SJSA1 (cell line): ENCODE measurements at regions not wholly inside any gene's neighbourhood (a gene's known extent, or its start where the extent isn't known, plus 50 kb on each side); places are given as distances from the start of the nearest gene placed in this dataset.

Experiments used
- DNase-seq, 2 experiments: peaks; one replicate each; pipeline ENCODE4 v3.0.0-alpha.2; 2015 to 2020; ENCODE audit warnings: low spot score in 2 of 2, low read depth in 1 of 2
- H3K27ac ChIP-seq: fragments of 250-450 bp; sonication (Bioruptor Pico); 2 replicates; pipeline ENCODE4 v1.5.1; 2020; ENCODE audit warnings: mild to moderate bottlenecking, moderate library complexity
- H3K27me3 ChIP-seq: fragments of 250-450 bp; sonication (Bioruptor Pico); replicated peaks from 2 replicates; pipeline ENCODE4 v1.5.1; 2020; ENCODE audit warnings: mild to moderate bottlenecking, moderate library complexity
- H3K36me3 ChIP-seq: fragments of 250-450 bp; sonication (Bioruptor Pico); 2 replicates; pipeline ENCODE4 v1.5.1; 2020; ENCODE audit warnings: mild to moderate bottlenecking
- H3K4me1 ChIP-seq: fragments of 250-450 bp; sonication (Bioruptor Pico); replicated peaks from 2 replicates; pipeline ENCODE4 v1.6.1; 2021; ENCODE audit warnings: mild to moderate bottlenecking
- H3K4me3 ChIP-seq: fragments of 250-450 bp; sonication (Bioruptor Pico); 2 replicates; pipeline ENCODE4 v1.5.1; 2020; ENCODE audit warnings: mild to moderate bottlenecking
- H3K9me3 ChIP-seq: fragments of 250-450 bp; sonication (Bioruptor Pico); replicated peaks from 2 replicates; pipeline ENCODE4 v1.5.1; 2020; ENCODE audit warnings: mild to moderate bottlenecking

DNA sequence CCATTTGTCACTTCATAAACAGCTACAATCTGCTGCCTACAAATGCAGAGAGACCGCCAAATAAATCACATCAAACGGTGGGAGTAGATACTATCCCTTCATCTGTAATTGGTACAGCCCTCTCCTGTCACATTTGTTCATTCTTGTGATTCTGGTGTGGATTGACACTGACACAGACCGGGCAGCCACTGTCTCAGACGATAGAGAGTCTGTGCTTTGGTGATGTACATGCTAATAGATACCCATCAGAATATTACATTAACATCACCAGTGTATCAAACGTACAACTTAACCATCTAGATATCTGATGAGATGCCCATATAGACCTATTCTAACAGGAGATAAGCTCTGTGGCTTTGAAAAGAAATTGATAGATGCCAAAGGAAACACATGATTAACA is 419.7 kb upstream of the ZEB2 start:
- peaks cover 40% of the 10 kb centered on the region for H3K4me1 ChIP-seq
- H3K4me3 ChIP-seq = no peak overlapping the region
- H3K36me3 ChIP-seq = no peaks in the 10 kb centered on the region
- H3K9me3 ChIP-seq = no peaks in the 10 kb centered on the region
- H3K27me3 ChIP-seq = no peaks in the 10 kb centered on the region
- no peak overlapping the region for H3K27ac ChIP-seq
- DNase-seq = no peak

DNA sequence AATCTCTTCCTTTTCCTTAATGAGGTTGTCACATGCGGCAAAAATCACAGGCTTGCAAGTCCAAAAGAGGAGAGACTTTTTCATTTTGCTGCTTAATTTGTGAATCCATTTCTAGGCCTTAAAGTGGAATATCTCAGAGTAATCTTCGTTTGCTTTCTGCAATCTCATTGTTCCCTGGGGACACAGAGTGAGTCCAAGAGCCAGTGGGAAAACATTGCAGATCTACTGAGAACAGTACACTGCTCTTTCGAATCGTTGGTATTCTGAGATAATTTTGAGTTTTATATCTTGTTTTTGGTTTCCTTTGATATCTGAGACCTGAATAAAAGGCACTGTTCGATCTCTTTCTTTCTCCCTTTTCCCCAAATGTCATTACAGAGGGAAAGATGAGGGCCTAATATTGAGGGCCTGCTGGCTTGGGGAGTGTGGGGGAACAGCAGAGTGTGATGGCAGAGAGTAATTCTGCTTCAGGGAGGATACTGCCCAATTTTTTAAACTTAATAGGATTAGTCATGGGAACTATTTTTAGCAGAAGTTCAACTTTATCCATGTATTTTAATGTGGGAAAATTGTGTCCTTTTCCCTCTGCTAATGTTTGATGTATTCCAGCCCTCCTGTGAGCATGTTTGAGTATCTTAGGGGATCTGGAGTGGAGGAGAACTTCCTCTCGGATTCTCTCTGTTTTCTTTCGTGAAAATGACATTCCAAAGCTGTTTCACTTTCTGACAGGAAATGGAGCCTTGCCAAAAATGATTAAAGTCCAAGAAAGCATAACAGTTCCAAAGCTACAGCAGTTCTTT is 418.2 kb upstream of the ZEB2 start:
- DNase-seq = peak in 1 of 2 experiments; percentile 75
- no peaks in the 10 kb centered on the region for H3K27me3 ChIP-seq
- no peaks in the 10 kb centered on the region for H3K9me3 ChIP-seq
- H3K4me3 ChIP-seq = no peak overlapping the region
- H3K27ac ChIP-seq = peak overlapping the region; percentile 63
- H3K4me1 ChIP-seq = peaks cover 26% of the 10 kb centered on the region
- no peaks in the 10 kb centered on the region for H3K36me3 ChIP-seq

DNA sequence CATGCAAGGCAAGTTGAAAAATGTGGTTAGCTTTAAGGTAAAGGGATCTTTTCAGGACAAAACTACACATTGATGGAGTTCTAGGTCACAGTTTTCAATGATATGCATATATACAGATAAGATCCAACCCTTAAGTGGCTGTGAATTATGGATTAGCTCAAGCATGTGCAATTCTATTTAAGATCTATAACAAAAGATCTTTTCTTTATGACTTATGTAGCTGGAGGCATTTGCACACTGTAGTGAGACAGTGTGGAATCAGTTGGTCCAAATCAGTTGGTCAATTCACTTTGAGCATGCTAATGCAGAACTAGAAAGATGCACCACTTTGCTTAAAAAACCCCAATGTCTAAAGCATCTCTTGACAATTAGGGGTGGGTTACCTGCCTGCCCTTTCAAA is 417.1 kb upstream of the ZEB2 start:
- H3K27ac ChIP-seq = no peak overlapping the region
- no peak overlapping the region for H3K4me3 ChIP-seq
- H3K9me3 ChIP-seq = no peaks in the 10 kb centered on the region
- DNase-seq = no peak
- no peaks in the 10 kb centered on the region for H3K36me3 ChIP-seq
- peaks cover 15% of the 10 kb centered on the region for H3K4me1 ChIP-seq
- no peaks in the 10 kb centered on the region for H3K27me3 ChIP-seq

DNA sequence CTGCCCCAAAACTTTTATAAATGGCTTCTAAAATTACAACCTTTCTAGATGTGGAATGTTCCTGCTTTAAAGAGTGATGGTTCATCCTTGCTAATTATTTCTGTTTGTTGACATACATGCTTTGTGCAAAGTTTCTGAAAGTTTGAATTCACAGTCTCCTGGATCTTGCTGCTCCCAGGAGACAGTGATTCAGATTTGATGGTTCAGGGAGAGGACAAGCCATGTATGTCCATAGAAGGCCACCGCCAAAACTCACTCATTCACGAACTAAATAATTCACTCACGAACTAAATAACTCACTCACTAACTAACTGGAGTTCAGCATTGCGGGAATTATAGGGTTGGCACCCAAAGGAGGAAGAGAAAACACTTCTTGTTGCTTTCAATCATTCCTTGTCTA is 416.5 kb upstream of the ZEB2 start:
- no peak for DNase-seq
- no peak overlapping the region for H3K27ac ChIP-seq
- H3K9me3 ChIP-seq = no peaks in the 10 kb centered on the region
- H3K4me1 ChIP-seq = peaks cover 14% of the 10 kb centered on the region
- H3K27me3 ChIP-seq = no peaks in the 10 kb centered on the region
- H3K36me3 ChIP-seq = no peaks in the 10 kb centered on the region
- no peak overlapping the region for H3K4me3 ChIP-seq

DNA sequence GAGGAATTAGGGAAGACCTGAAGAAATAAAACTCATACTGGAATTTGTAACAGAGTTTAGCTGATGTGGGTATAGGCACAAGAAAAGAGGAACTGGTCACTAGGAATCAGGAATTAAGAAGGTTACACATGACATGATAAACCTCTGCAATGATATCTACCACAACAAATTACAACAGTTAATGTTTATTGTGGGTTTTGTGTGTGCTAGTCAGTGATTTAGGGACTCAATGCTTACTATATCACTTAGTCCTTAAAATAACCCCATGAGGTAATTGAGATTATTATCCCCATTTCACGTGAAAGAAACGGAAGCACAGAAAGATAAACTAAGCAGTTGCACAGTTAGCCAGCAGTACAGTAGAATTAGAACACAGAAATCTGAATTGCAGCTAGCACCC is 415.8 kb upstream of the ZEB2 start:
- Histone ChIP-seq H3K27ac (no peak overlapping the region), H3K27me3 (no peaks in the 10 kb centered on the region), H3K4me1 (peaks cover 14% of the 10 kb centered on the region), H3K36me3 (no peaks in the 10 kb centered on the region), H3K4me3 (no peak overlapping the region), H3K9me3 (no peaks in the 10 kb centered on the region)
- DNase-seq = no peak

GRCh38 chr2:144935191-144935590 is 415.3 kb upstream of the ZEB2 start:
- no peak for DNase-seq
- Histone ChIP-seq H3K27me3 (no peaks in the 10 kb centered on the region), H3K9me3 (no peaks in the 10 kb centered on the region), H3K27ac (no peak overlapping the region), H3K4me1 (peaks cover 14% of the 10 kb centered on the region), H3K4me3 (no peak overlapping the region), H3K36me3 (no peaks in the 10 kb centered on the region)

- Histone ChIP-seq H3K9me3 (no peaks in the 10 kb centered on the region), H3K36me3 (no peaks in the 10 kb centered on the region), H3K27ac (no peak overlapping the region), H3K4me1 (no peaks in the 10 kb centered on the region), H3K27me3 (no peaks in the 10 kb centered on the region), H3K4me3 (no peak overlapping the region)
- DNase-seq = no peak
Measured at GRCh38 chr2:144931960-144932359, 412.0 kb upstream of the ZEB2 start.

DNA sequence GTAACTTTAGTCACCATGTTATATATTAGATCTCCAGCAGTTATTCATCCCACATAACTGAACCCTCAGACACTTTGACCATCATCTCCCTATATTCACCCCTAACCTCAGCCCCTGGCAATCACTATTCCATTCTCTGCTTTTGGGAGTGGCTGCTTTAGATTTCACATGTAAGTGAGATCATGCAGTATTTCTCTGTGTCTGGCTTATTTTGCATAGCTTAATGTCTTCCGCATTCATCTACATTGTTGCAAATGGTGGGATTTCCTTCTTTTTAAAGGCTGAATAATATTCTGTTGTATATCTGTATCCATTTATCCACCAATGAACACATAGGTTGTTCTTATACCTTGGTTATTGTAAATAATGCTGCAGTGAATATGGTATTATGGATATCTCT is 411.6 kb upstream of the ZEB2 start:
- no peak overlapping the region for H3K27ac ChIP-seq
- no peak overlapping the region for H3K4me3 ChIP-seq
- no peaks in the 10 kb centered on the region for H3K9me3 ChIP-seq
- no peak for DNase-seq
- H3K36me3 ChIP-seq = no peaks in the 10 kb centered on the region
- H3K4me1 ChIP-seq = no peaks in the 10 kb centered on the region
- H3K27me3 ChIP-seq = no peaks in the 10 kb centered on the region

DNA sequence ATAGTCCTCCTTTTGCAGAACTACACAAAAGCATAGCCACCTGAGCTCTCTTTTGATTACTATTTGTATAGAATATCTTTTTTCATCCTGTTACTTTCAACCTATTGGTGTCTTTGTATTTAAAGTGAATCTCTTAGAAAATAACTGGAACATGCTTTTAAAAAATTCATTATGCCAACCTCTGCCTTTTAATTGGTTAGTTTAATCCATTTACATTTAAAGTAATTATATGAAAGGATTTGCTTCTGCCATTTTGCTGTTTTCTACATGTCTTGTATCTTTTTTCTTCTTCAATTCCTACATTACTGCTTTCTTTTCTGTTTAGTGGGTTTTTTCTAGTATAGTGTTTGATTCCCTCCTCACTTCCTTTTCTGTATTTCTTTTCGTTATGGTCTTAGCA is 407.5 kb upstream of the ZEB2 start:
- H3K4me1 ChIP-seq = no peaks in the 10 kb centered on the region
- H3K4me3 ChIP-seq = no peak overlapping the region
- H3K9me3 ChIP-seq = 0 out of 2 replicates have a peak, but pooled peaks cover 3% of the 10 kb centered on the region
- no peaks in the 10 kb centered on the region for H3K36me3 ChIP-seq
- no peaks in the 10 kb centered on the region for H3K27me3 ChIP-seq
- no peak for DNase-seq
- no peak overlapping the region for H3K27ac ChIP-seq

- Histone ChIP-seq H3K4me1 (no peaks in the 10 kb centered on the region), H3K9me3 (0 out of 2 replicates have a peak, but pooled peaks cover 3% of the 10 kb centered on the region), H3K27ac (no peak overlapping the region), H3K27me3 (no peaks in the 10 kb centered on the region), H3K4me3 (no peak overlapping the region), H3K36me3 (no peaks in the 10 kb centered on the region)
- no peak for DNase-seq
Measured at GRCh38 chr2:144925886-144926285, 406.0 kb upstream of the ZEB2 start.

DNA sequence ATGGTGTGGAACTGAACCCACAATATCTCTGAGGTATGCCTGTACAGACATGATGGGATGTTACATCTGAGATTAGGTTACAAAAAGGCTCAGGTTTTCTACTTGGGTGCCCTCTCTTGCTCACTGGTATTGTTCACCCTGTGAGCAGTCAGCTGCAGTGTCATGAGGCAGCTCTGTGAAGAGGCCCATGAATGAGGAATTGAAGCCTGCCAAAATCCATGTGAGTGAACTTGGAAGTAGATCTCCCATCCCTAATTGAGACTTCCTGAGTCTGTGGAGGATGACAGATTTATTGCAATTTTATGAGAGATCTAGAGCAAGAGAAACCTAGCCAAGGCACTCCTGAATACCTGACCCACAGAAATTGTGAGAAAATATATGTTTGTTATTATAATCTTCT is 404.9 kb upstream of the ZEB2 start:
- no peak overlapping the region for H3K4me3 ChIP-seq
- 0 out of 2 replicates have a peak, but pooled peaks cover 3% of the 10 kb centered on the region for H3K9me3 ChIP-seq
- no peak for DNase-seq
- H3K4me1 ChIP-seq = no peaks in the 10 kb centered on the region
- H3K27me3 ChIP-seq = no peaks in the 10 kb centered on the region
- H3K36me3 ChIP-seq = no peaks in the 10 kb centered on the region
- no peak overlapping the region for H3K27ac ChIP-seq

DNA sequence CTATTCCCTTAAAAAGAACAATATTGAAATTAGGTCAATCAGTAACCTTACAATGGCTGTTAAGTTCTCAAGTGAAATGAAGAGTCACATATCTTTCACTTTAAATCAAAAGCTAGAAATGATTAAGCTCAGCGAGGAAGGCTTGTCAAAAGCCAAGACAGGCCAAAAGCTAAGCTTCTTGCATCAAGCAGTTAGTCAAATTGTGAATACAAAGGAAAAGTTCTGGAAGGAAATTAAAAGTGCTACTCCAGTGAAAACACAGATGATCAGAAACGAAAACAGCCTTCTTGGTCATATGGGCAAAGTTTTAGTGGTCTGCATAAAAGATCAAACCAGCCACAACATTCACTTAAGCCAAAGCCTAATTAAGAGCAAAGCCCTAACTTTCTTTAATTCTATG is 402.6 kb upstream of the ZEB2 start:
- no peak for DNase-seq
- Histone ChIP-seq H3K4me1 (no peaks in the 10 kb centered on the region), H3K36me3 (no peaks in the 10 kb centered on the region), H3K27ac (no peak overlapping the region), H3K4me3 (no peak overlapping the region), H3K27me3 (no peaks in the 10 kb centered on the region), H3K9me3 (0 out of 2 replicates have a peak, but pooled peaks cover 3% of the 10 kb centered on the region)

DNA sequence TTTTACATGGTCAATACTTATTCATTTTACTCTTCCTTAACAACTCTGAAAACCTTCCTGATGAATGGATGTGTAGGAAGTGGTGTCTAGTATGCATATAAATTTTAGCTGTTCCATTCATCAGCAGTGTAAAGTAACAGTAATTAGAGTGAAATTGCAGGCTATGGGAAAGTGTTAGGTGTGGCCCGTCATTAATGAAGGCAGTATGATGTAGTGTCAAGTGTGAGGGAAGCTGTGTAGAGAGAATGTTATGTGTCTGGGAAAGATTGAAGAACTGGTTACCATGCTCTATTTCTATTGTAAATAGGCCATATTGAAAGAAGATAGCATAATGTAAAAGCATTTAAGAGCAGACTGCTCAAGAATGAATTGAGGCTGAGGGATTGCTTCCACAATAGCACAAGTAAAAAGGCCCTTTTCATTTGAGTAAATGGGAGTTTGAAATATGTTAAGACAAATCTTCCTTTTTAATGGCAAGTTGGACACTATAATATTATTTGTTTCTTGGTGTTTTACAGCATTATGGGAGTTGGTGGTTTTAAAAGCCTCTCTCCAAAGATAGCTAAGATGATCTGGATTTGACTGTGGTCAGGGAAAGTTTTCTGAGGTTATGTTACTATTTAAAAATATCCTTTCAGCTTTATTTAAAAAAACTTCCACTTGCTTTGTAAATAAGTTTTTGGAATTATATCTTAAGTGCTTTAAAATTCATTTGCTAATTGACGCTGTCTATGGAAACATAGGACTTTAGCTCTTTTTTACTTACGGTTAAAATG is 401.0 kb upstream of the ZEB2 start:
- no peaks in the 10 kb centered on the region for H3K27me3 ChIP-seq
- DNase-seq = no peak
- no peak overlapping the region for H3K4me3 ChIP-seq
- 0 out of 2 replicates have a peak, but pooled peaks cover 3% of the 10 kb centered on the region for H3K9me3 ChIP-seq
- no peaks in the 10 kb centered on the region for H3K4me1 ChIP-seq
- H3K27ac ChIP-seq = no peak overlapping the region
- no peaks in the 10 kb centered on the region for H3K36me3 ChIP-seq

- Histone ChIP-seq H3K4me3 (no peak overlapping the region), H3K27me3 (no peaks in the 10 kb centered on the region), H3K4me1 (no peaks in the 10 kb centered on the region), H3K27ac (no peak overlapping the region), H3K36me3 (no peaks in the 10 kb centered on the region), H3K9me3 (no peaks in the 10 kb centered on the region)
- DNase-seq = no peak
Measured at GRCh38 chr2:144914622-144915318, 394.9 kb upstream of the ZEB2 start.
